Stimulated activated naive CD4-positive, alpha-beta T cell treated with Interleukin-2 at 50 U/mL for 16 hours (primary cell): ENCODE measurements at regions not wholly inside any gene's neighbourhood (a gene's known extent, or its start where the extent isn't known, plus 50 kb on each side); places are given as distances from the start of the nearest gene placed in this dataset.

Experiments
- DNase-seq: peaks from one replicate; lab custom pipeline; 2025; lab: John Stamatoyannopoulos, UW

DNA sequence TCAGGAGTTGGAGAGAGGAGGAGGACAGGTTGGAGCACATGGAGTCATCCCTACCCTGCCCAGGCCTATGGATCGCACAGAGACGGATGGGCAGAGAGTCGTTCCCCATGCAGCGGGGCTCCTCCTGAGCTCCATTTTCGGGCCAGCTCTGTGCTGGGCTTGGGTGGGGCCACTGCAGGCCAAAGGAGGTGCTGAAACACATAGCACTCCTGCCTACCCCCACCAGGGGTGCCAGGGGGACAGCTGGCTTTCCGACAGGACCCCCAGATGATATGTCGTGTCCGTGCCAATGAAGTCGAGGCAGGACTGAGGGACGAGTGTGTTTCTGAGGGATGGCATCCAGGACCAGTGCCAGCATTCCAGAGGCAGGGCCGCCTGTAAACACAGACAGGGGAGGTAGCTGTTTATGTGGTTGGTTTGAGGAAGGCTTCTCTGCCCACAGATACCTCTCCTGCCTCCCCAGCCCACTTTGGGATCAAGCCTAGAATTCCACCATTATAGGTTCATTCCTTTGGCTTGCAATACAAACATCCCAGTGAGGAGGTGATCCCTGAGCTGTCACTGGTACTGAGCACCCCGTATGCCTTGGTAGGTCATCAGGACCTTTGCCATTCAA is 116.6 kb downstream of the GLI2 start:
- no peak for DNase-seq

DNA sequence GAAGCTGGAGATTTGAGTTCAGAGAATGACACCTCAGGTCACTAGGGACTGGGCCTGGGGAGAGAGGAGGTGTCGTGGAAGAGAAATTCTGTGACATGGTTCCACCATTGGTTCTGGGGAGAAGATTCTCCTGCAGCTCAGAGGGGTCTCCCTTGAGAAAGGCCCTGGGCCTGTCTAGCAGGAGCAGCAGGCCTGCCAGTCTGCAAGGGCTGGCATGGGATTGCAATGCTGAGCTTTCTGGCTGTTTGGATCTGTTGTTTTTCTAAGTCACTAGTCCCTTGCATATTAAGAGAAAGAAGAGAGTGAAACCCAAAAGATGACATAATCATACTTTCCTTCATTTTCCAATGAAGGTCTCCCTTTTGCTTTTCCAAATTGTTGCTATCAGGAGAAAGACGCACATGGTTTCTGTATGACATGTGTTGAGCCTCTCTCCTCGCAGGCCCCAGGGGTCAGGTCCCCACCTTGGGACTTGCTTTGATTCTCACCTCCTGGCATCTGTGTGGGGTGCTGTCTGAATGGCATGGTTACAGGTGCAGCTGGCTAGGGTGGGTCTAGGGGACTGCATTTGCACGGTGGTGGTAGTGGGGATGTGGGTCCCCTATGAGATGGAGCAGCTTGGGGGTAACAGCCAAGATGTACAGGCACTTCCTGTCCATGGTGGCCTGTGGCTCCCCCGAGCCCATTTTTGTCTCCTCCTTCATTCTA is 117.8 kb downstream of the GLI2 start:
- DNase-seq: no peak

DNA sequence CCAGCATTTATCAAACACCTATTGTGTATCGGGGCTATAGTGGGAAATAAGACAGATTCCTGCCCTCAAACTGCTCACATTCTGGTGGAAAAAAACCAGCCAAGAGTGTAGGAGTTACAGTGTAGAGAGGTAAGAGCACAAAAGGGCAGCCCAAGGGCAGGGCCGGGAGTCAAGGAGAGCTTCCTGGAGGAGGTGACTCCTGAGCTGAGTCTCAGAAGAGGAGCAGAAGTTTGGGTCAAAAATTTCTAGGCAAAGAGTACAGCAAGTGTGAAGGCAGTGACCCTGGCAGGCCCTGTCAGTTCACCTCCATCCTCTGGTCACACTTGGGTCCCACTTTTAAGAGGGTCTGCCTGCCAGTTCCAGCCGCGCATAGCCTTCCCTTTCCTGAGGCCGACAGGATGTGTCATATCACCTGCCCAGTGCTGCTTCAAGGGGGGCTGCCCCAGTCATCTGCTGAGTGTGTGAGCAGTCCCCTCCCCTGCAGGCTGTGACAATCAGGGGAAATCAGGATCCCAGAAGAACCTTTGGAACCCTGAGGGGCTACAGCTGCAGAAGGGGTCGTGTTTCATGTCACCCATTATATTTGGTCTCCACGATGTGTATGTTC is 118.4 kb downstream of the GLI2 start:
- no peak for DNase-seq

DNA sequence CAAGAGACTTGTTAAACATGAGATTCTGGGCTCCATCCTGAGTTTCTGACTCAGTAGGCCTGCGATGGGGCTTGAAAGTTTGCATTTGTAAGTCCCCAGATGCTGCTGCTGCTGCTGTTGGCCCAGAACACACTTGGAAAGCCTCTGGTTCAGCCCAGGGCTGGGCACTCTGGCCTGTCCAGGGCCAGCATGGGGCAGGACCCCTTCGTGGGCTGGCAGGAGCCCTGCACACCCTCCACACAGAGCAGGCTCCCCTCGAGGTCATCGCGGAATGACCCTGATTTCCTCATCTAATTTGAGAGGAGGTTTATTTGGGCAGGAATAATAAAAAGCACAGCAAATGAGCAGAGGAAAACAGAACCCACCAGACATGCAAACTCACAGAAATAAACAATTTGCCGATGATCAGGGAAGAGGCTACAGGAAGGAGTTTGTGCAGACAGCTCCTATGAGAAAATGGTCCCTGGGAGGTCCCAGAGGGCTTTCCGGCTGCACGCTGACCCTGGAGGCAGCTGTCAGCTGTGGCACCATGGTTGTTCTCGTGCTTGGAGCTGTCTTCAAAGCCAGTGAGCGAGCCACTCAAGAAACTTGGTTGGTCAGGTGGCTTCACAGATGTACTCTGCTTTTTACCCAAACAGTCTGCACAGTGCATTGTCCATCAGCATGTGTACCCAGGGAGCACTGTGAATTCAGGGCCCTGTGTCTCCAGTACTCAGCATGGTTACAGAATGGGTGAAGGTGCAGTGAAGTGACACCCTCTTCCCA is 119.3 kb downstream of the GLI2 start:
- DNase-seq: no peak

DNA sequence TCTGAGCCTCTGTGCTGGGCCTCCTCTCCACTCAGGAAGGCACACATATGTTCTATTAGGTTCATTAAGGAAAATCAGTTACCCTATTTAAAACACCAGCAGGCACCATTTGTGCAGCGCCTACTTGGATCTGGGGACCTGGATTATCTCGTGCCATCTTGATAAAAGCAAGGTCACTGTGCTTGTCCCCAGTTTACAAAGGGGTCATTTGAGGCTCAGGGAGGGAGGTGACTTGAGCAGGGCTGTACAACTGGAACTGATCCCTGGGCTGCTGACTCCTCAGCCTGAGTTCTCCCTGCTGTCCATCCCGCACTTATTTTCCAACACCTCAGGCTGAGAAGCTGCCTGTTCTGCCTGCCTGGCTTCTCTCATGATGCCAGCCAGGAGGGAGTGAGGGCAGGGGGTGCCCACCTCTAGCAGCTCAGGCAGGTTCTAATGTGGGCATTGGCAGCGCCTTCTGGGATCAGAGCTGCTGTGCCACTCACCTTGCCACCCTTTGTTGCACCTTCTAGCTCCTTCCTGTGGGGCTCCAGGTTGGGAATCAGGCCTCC is 120.3 kb downstream of the GLI2 start:
- no peak for DNase-seq

DNA sequence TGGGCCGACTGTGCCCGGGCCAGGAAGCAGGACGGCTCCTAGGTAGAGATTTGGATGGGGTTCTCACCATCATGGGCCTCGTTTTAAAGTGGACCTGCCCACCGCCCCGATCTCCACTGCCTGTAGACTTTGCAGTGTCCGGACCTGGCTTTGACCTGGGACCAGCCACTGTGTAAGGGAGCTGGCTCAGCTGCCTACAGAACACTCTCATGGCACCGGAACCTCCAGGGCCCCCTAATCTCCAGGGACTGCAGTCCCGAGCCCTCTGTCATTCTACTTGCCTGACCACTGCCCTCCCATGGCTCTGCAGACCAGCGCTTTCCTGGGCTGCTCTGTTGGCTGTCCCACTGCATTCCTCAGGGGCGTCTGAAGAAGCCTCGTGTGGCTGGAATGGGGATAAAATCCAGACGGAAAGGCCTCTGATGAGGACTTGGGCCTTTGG is 120.8 kb downstream of the GLI2 start:
- DNase-seq: no peak

DNA sequence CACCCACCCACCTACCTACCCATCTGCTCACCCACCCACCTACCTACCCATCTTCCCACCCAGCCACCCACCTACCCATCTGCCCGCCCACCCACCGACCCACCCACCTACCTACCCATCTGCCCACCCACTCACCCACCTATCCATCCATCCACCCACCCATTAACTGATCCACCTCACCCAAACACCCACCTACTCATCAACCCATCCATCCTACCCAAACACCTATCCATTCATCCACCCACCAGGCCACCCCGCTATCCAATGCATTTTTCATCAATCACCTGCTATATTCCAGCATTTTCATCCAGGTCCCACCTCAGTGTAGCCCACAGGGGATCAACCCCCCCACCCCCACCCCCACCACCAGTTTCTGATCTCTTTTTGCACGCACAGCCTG is 121.8 kb downstream of the GLI2 start:
- DNase-seq: no peak

DNA sequence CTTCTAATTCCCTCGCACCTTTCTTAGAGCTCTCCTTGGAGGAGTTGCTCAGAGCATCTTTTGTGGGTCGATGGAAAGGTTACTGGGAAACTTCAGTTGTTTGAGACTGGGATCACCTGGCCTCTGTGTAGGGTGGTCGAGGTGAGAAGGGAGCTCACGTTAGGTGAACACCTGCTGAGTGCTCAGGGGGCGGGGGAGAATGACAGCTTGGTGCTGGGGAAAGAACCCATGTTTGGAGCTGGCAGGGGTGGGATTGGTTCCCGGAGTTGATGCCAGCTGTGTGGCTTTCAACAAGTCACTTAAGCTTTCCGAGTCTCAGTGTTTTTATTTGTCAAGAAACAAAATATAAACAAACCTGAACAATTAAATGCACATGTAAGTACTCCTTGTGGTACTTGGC is 122.3 kb downstream of the GLI2 start:
- DNase-seq: no peak

DNA sequence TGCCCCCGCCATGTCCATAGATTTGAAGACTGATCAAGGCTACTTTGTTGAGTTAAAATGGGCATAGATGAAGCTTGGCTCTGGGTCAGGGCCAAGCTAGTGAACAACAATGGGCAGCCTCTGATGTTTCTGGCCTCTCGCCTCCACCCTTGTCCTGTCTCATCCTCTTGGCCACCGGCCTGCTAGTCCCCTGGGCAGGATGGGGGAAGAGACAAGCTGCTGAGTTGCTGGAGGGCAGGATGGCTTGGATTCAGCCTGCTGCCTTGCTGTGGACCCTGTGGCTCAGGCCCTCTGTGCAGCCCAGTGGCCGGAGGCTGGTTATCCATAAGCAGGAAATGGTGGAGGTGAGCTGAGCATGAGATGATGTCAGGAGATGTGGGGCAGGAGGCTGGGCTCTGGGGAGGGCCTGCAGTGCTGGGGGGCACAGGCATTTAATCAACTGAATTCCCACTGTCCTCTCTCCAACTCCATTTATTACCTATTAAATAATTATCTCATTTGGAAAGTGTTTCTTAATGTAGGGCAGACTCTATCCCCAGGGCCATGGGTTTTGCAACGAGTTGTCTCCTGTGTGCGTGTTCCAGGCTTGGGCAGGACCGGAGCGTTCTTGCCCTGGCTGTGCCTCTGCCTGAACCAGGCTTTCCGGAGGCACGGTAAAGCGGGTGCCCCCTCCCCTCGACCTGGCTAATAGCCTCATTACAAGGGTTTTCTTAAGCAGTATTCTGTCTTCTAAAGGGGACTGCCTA is 122.9 kb downstream of the GLI2 start:
- no peak for DNase-seq

DNA sequence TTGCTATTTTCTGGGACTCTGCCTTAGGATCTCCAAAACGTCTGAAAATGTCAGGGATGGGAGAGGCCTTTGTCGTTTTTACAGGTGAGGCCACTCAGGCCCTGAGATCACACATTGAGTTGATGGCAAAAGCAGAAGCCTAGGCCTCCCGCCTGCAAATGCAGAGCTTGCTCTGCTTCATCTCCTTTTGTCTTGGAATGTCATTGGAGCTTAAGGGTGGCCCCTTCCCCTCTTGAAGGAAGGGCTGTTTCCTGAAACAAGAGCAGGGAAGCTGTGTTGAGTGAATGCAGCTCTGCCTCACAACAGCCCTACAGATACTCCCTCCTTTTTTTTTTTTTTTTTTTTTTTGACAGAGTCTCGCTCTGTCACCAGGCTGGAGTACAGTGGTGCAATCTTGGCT is 123.5 kb downstream of the GLI2 start:
- DNase-seq: no peak

DNA sequence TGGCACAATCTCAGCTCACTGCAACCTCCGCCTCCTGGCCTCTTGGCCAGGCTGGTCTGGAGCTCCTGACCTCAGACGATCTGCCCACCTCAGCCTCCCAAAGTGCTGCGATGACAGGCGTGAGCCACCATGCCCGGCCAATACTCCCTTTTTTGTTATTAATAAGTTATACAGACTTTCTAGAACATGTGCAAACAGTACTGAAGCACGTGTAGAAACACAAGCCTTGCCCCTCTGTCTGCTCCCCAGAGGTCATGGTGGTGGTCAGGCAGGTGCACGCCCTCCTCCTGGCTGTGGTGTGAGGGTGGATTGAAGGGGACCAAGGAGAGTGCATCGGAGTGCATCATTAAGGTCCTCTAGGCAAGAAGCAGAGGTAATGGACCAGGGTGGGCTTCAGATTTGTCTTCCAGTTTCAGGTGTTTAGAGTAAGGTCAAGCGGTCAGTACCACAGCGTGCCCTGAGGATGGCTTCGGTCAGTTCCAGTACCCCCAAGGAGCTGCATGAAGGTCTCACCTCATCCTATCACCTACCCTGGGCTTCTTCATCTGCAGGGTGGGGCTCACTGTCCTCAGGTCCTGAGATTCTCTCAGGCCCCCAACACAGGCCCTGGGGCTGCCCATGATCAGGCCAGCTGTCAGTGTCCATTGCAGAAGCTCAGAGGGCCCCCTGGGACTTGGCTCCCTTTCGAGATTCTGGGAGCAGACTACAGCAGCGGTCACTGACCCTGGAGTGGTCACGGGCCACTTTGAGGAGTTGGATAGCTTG is 124.3 kb downstream of the GLI2 start:
- no peak for DNase-seq

DNA sequence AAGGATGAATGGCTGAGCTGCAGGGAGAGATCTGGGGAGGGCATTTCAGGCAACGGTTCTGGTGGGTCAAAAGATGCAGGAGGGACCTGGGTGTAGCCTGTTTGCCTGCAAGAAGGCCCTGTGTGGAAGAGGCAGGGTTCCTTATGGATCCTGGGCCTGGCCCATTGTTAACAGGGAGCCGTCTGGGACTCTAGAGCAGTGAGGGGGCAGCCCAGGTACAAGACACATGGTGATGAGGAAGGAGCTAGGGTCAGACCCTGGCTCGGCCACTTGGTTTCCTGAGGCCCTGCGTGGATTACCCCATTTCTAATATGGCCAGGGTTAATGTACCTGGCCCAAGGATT is 124.9 kb downstream of the GLI2 start:
- no peak for DNase-seq

DNA sequence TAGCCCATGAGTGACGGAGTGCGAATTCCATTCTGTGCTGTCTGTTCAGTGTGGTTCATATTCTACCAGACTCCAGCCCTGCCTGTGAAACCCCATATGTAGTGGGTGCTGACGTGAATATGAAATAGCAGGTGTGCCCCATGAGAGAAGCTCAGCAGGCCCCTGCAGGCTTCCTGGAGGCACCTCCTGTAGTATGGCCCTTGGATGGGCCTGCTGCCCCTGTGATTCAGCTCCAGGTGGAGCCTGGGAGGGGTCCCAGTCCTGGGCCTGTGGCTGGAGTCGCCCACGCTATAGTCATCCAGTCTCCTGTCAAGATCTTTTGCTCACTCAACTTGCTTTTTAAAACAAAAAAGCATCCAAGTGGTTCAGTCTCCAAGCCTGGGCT is 125.5 kb downstream of the GLI2 start:
- no peak for DNase-seq

DNA sequence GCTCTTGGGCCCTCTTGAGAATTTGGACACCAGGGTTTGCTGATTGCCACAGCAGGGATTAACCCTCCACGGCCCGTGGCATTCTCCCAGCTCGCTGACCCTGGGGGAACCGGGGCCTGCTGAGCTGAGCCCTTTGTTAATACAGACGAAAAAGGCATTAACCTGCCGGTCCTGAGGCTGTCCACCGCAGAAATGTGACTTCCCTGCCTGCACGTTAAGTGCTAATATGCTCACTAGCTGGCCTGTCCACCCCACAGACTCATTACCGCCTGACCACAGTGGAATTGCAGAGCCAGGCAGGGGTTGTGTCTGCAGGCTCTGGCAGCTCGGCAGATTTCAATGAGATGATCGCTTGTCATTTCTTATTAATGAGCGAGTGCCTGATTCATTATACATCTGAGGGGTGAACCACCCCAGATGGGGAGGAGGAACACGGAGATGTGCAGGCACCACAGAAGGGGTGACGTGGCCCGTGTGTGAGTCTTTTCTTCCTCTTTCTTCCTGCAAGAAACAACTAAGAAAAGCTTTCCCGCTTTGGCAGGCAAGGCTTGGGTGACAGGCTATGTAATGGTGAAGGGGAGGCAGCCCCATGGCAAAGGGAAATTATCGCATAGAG is 126.0 kb downstream of the GLI2 start:
- no peak for DNase-seq

DNA sequence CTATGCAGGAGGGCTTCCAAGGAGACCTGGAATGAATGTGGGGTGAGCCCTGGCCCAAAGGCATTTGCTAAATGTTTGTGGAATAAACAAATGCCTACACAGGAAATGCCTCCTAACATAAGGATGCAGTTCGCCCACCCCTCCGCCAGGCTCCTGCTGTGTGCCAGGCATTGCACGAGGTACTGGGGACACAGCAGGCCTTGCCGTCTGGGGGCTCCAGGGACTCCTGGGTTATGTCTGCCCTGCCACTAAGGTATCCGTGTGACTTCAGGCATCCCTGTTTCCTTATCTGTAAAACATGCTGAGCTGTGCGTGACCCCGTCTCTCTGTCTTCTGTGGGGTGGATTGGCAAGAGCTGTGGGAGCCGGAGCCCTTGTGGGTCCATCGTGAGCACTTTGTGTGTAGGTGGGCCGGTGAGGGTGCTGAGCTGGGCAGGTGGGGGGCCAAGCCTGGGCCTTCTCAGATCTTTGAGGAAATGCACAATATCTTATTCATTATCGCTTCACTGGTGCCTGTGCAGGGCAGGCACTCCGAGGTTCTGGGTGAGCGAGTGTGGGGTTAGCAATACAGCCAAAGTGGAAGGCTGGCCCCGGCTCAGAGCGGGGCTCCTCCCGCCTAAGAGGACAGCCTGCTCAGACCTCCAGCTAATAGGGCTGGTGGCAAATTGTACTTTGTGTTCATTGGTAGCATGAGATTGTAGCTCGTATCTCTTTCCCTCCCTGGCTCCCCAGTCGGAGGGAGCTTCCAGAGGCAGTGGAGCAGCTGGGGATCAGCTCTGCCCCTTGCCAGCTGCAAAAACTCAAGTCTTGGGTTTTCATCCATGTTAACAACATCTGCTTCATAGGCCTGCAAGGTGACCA is 126.8 kb downstream of the GLI2 start:
- no peak for DNase-seq

DNA sequence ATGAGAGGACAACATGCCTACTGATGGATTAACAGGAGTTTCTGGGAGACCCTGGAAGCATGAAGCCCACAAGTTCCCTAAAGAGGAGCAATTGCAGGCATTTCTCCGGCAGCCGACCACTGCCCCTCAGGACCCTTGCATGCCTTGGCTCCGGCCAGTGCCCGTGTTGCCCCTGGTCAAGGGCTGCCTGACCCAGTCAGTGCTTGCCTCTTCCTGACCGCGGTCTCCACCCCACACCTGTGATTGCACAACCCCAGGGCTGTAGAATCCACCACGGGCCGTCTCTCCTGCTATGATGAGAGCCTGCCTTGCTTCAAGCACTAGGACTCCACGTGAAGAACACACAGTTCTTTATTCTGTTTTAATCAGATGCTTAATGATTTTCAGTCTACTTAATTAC is 127.5 kb downstream of the GLI2 start:
- no peak for DNase-seq

DNA sequence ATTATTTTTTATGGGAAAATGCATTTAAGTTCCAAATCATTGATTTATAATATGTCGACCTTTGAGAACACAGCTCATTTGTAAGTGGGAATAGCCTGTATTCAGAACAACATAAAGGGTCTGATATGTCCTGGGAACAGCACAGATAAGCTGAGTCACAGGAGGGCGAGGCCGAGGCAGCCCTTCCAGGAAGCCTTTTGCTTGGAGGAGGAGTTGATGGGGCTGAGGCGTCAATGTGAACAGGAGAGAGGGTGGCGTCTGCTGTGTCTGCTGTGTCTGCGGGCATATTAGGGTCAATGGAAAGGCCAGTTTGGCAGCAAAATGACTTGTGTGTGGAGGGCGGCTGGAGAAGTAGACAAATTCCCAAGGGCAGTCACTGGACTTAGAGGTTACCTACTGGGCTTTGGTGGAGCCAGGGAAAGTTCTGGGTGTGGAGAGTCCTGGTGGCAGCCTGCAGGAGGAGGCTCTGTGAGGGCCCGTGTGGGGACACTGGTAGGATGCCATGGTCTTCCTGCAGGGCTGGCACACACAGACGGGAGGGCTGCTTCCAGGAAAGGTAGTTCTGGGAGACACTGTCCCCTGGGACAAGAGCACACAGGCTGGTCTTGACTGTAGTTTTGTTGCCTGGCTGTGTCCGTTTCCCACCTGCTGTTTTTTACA is 128.1 kb downstream of the GLI2 start:
- DNase-seq: no peak

DNA sequence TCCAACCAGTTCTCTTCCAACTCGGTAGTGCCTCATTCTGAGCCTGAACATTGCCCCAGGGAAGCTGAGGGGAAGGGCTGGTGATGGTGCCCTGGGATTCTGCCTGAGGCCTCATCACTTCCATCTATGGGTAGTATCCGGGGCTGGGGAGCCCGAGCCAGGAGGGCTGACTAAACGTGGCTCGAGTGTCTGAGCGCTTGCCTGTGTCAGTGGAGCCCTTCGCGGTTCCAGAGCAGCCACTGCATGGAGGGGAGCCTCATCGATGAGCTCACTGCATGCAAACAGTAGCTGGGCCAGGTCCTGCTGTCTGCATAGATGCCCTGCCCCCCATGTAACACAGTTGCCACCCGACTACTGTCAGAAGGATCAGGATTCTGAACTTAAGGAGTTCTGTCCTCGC is 129.3 kb downstream of the GLI2 start:
- DNase-seq: no peak

DNA sequence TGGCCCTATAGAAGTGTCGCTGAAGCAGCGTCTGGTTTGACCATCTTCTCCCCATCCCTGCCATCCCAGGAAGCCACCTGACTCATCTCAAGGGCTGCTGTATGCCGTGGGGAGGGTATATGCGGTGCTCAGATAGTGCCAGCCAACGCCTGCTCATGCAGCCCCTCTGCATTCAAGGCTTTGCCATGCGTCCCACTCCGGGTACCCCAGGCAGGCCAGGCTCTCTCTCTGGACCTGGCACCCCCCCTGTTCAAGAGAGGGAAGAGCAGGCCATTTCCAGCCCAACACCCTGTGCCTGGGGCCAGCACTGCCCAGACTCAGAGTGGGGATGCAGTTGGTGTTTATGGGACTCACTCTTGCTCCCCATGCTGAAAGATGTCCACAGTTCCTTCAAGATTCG is 130.0 kb downstream of the GLI2 start:
- no peak for DNase-seq
